Transverse colon (tissue), 3 donors: ENCODE measurements at regions not wholly inside any gene's neighbourhood (a gene's known extent, or its start where the extent isn't known, plus 50 kb on each side); places are given as distances from the start of the nearest gene placed in this dataset.
"Not testable (repeated sequence)": the region's sequence is repeated elsewhere in the genome, so short reads cannot be mapped to it uniquely, and the experiment has no call there.

Source experiments
- CTCF ChIP-seq, 5 experiments: fragments of 200-600 bp in 3 of 5; fragments of 450-650 bp in 2 of 5; sonication (generic) in 3 of 5; IDR thresholded peaks; 1 replicate in 2 of 5; 2 replicates in 3 of 5; pipeline ENCODE4 v1.5.1; 2016 to 2017; ENCODE audit warnings: antibody characterized with exemption in 5 of 5, inconsistent platforms in 3 of 5, mild to moderate bottlenecking in 2 of 5, moderate library complexity in 1 of 5
- EP300 ChIP-seq: sonication (generic); formaldehyde crosslinking; IDR thresholded peaks from one replicate; pipeline ENCODE4 v1.6.1; 2017; ENCODE audit warnings: antibody characterized with exemption, low read depth

GRCh38 chr14:34381304-34381703, 80.7 kb downstream of the SPTSSA start:
- not testable (repeated sequence) for TF ChIP-seq EP300; CTCF (IDR thresholded peaks at IDR 0.05)
